GM20000 (cell line): ENCODE measurements at regions not wholly inside any gene's neighbourhood (a gene's known extent, or its start where the extent isn't known, plus 50 kb on each side); places are given as distances from the start of the nearest gene placed in this dataset.
A peak's percentile ranks its signal among the peaks of the same experiment; 100 is the strongest.
"Not testable (repeated sequence)": the region's sequence is repeated elsewhere in the genome, so short reads cannot be mapped to it uniquely, and the experiment has no call there.

Experiments
- DNase-seq: peaks from one replicate; pipeline ENCODE4 v3.0.0; 2012; ENCODE audit warnings: low spot score
- CTCF ChIP-seq: IDR thresholded peaks from 2 replicates; pipeline ENCODE4 v1.5.1; 2012; ENCODE audit warnings: mild to moderate bottlenecking, control low read depth; ENCODE audit errors: extremely low read depth, missing control alignments

DNA sequence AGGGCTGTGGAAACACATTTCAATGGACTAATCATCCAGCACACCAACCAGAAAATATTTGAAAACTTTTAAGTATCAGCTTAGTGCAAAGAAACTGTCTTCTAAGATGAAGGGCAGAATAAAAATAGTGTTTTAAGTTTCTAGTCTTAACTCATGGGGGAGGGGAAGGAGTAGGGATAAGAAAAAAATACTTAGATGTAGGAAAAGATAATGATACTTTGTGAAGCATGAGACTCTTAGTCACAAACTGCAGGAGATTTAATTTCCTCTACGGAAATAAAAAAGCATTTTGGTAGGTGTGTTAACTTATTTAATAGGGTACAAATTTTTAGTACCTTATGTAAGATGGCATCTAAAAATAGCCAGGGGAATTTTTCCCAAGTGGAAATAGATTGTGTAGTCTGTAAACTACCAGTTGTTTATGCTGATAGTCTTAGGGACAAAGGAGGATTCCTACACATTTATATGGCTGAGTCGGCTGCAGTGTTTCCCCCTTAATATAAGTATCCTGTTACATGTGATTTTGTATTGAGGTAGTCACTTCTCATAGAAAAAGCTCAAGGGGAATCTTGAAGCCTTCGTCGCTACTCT lies 78.2 kb upstream of the GBE1 start:
- no peak for TF ChIP-seq CTCF

GRCh38 chr3:81838457-81838856 lies 77.0 kb upstream of the GBE1 start:
- no peak for TF ChIP-seq CTCF
- no peak for DNase-seq

More for the DNA sequence above, 78.2 kb upstream of the GBE1 start:
- DNase-seq, result no peak

GRCh38 chr3:81837071-81837593 lies 75.7 kb upstream of the GBE1 start:
- DNase-seq, result no peak
- TF ChIP-seq CTCF, result no peak

DNA sequence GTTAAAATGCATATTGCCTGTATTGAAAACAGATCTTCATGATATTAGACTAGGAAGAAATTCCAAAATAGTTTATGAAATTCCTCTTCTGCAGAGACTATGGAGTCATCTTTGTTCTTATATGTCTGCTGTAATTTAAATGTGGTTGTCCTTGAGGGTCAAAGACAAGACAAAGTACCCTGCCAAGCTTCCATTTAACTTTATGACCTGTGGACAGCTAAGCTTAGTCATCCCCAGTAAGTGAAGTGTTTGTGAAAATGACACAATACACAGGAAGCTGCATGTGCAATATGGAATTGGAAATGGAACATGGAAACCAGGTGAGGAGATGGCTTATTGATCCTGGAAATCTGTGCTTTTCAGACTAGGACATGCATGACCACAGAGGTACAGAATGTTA lies 68.5 kb upstream of the GBE1 start:
- no peak for TF ChIP-seq CTCF
- no peak for DNase-seq

DNA sequence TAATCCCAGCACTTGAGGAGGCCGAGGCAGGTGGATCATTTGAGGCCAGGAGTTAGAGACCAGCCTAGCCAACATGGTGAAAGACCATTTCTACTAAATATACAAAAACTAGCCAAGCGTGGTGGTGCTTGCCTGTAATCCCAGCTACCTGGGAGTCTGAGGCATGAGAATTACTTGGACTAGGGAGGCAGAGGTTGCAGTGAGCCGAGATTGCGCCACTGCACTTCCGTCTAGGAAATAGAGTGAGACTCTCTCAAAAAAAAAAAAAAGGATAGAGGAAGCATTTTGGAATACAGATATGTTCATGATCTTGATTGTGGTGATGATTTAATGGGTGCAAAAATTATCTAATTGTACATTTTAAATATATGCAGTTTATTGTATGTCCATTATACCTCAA lies 67.8 kb upstream of the GBE1 start:
- not testable (repeated sequence) for DNase-seq

DNA sequence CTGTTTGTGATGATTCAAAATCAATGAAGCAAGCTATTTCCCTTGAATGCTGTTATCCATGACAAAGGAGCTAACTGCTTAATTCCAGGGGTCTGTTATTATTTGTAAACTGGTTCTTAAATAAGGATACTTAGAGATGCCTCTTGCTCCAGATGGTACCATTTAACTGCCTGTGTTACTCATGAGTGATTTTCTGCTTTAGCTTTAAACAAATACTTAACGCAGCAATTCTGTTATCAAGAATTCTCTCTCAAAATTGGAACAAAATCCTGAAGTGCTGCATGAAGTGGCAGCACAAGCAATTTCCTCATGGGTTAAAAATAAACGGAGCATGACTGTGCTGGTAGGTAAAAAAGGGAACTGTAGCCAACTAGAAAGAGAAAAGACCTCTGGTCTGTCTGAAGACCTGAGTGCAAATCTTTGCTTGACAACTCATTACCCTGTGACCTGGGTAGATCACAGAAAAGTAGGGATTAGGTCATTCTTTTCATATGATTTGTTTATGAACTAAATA lies 62.5 kb upstream of the GBE1 start:
- TF ChIP-seq CTCF, result no peak
- peak; percentile 30 for DNase-seq

- no peak for TF ChIP-seq CTCF
- DNase-seq, result no peak
Measured at GRCh38 chr3:81823086-81823485, 61.6 kb upstream of the GBE1 start.
